Suprapubic skin (tissue), 4 donors: ENCODE measurements at regions not wholly inside any gene's neighbourhood (a gene's known extent, or its start where the extent isn't known, plus 50 kb on each side); places are given as distances from the start of the nearest gene placed in this dataset.

ENCODE experiments used
- DNase-seq, 2 donors: peaks; one replicate each; pipeline ENCODE4 v3.0.0-alpha.2; 2019; ENCODE audit warnings: low spot score in 2 of 2
- H3K27ac ChIP-seq: fragments of 200-600 bp; sonication (generic); one replicate; pipeline ENCODE4 v1.5.1; 2019
- H3K27me3 ChIP-seq: fragments of 200-600 bp; sonication (generic); one replicate; pipeline ENCODE4 v1.5.1; 2019
- H3K36me3 ChIP-seq: fragments of 200-600 bp; sonication (generic); one replicate; pipeline ENCODE4 v1.5.1; 2019
- H3K4me1 ChIP-seq: fragments of 200-600 bp; sonication (generic); one replicate; pipeline ENCODE4 v1.5.1; 2019
- H3K4me3 ChIP-seq: fragments of 200-600 bp; sonication (generic); one replicate; pipeline ENCODE4 v1.5.1; 2019; ENCODE audit warnings: mild to moderate bottlenecking
- H3K9me3 ChIP-seq: fragments of 200-600 bp; sonication (generic); one replicate; pipeline ENCODE4 v1.5.1; 2019
- CTCF ChIP-seq, 2 donors: fragments of 200-600 bp in 1 of 2; fragments of 450-650 bp in 1 of 2; sonication (generic) in 1 of 2; IDR thresholded peaks; one replicate each; pipeline ENCODE4 v1.5.1; 2016 to 2019; ENCODE audit warnings: antibody characterized with exemption in 2 of 2, mild to moderate bottlenecking in 1 of 2, moderate library complexity in 1 of 2
- EP300 ChIP-seq: sonication (generic); formaldehyde crosslinking; IDR thresholded peaks from one replicate; pipeline ENCODE4 v1.6.1; 2017; ENCODE audit warnings: antibody characterized with exemption
- POLR2A ChIP-seq, 2 donors: fragments of 450-650 bp; IDR thresholded peaks; one replicate each; pipeline ENCODE4 v1.6.1; 2017; ENCODE audit warnings: antibody characterized with exemption in 2 of 2, mild to moderate bottlenecking in 2 of 2, moderate library complexity in 2 of 2
- POLR2AphosphoS5 ChIP-seq, 3 donors: sonication (generic); formaldehyde crosslinking; IDR thresholded peaks; one replicate each; pipeline ENCODE4 v1.6.1; 2017; ENCODE audit warnings: antibody characterized with exemption in 3 of 3
- WGBS: methylation state at CpG from one replicate; pipeline ENCODE4 v1.1.5; 2018; 5-methylcytosine and 5-hydroxymethylcytosine counted together

- H3K9me3 ChIP-seq, result no peaks in the 10 kb centered on the region
- DNase-seq, result no peak
- H3K4me3 ChIP-seq, result no peak overlapping the region
- 74% methylated on average over 3 of the region's 3 CpGs for WGBS
- TF ChIP-seq EP300 (no peak), POLR2A (IDR thresholded peaks at IDR 0.05) (no peak), CTCF (IDR thresholded peaks at IDR 0.05) (no peak), POLR2AphosphoS5 (IDR thresholded peaks at IDR 0.05) (no peak)
- H3K27ac ChIP-seq, result no peak overlapping the region
- H3K27me3 ChIP-seq, result no peaks in the 10 kb centered on the region
- H3K36me3 ChIP-seq, result no peaks in the 10 kb centered on the region
- H3K4me1 ChIP-seq, result no peaks in the 10 kb centered on the region
These were observed 66.7 kb upstream of the ADRA1B start for GRCh38 chr5:159849437-159850083.

GRCh38 chr5:159850160-159850559, 66.1 kb upstream of the ADRA1B start:
- H3K27me3 ChIP-seq, result no peaks in the 10 kb centered on the region
- no peak for DNase-seq
- no peaks in the 10 kb centered on the region for H3K9me3 ChIP-seq
- H3K4me1 ChIP-seq, result no peaks in the 10 kb centered on the region
- TF ChIP-seq EP300 (no peak), CTCF (IDR thresholded peaks at IDR 0.05) (no peak), POLR2A (IDR thresholded peaks at IDR 0.05) (no peak), POLR2AphosphoS5 (IDR thresholded peaks at IDR 0.05) (no peak)
- H3K27ac ChIP-seq, result no peak overlapping the region
- no peak overlapping the region for H3K4me3 ChIP-seq
- WGBS, result 54% methylated on average over 6 of the region's 6 CpGs
- H3K36me3 ChIP-seq, result no peaks in the 10 kb centered on the region

- Histone ChIP-seq H3K27me3 (no peaks in the 10 kb centered on the region), H3K4me3 (no peak overlapping the region), H3K4me1 (no peaks in the 10 kb centered on the region), H3K9me3 (no peaks in the 10 kb centered on the region), H3K36me3 (no peaks in the 10 kb centered on the region), H3K27ac (no peak overlapping the region)
- DNase-seq, result no peak
- WGBS, result 76% methylated on average over 8 of the region's 8 CpGs
- TF ChIP-seq POLR2A (IDR thresholded peaks at IDR 0.05) (no peak), POLR2AphosphoS5 (IDR thresholded peaks at IDR 0.05) (no peak), CTCF (IDR thresholded peaks at IDR 0.05) (no peak), EP300 (no peak)
These were observed 65.2 kb upstream of the ADRA1B start for GRCh38 chr5:159851053-159851452.

GRCh38 chr5:159854916-159855315, 61.4 kb upstream of the ADRA1B start:
- Histone ChIP-seq H3K36me3 (no peaks in the 10 kb centered on the region), H3K4me1 (no peaks in the 10 kb centered on the region), H3K9me3 (no peaks in the 10 kb centered on the region), H3K4me3 (no peak overlapping the region), H3K27ac (no peak overlapping the region), H3K27me3 (no peaks in the 10 kb centered on the region)
- DNase-seq, result no peak
- TF ChIP-seq POLR2AphosphoS5 (IDR thresholded peaks at IDR 0.05) (no peak), POLR2A (IDR thresholded peaks at IDR 0.05) (no peak), CTCF (IDR thresholded peaks at IDR 0.05) (no peak)
- 77% methylated on average over 2 of the region's 2 CpGs for WGBS

GRCh38 chr5:159855476-159856191, 60.6 kb upstream of the ADRA1B start:
- H3K36me3 ChIP-seq, result no peaks in the 10 kb centered on the region
- peaks cover 1% of the 10 kb centered on the region for H3K4me1 ChIP-seq
- no peak for DNase-seq
- 81% methylated on average over 5 of the region's 5 CpGs for WGBS
- no peaks in the 10 kb centered on the region for H3K27me3 ChIP-seq
- TF ChIP-seq POLR2AphosphoS5 (IDR thresholded peaks at IDR 0.05) (no peak), POLR2A (IDR thresholded peaks at IDR 0.05) (no peak), CTCF (IDR thresholded peaks at IDR 0.05) (no peak), EP300 (no peak)
- no peak overlapping the region for H3K27ac ChIP-seq
- H3K9me3 ChIP-seq, result no peaks in the 10 kb centered on the region
- no peak overlapping the region for H3K4me3 ChIP-seq
